ENCODE measurements at regions not wholly inside any gene's neighbourhood (a gene's known extent, or its start where the extent isn't known, plus 50 kb on each side); places are given as distances from the start of the nearest gene placed in this dataset.

DNA sequence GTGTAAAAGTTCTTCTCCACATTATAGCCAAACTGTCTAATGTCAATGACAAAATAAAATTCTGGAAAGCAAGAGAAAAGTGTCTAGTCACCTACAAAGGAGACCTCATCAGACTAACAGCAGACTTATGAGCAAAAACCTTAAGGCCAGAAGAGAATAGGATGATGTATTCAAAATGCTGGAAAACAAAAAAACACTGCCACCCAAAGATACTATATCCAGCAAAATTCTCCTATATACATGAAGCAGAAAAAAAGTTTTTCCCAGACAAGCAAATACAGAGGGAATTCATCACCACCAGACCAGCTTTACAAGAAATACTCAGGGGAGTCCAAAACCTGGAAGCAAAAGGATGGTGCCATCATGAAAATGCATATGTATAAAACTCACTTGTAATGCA, 755.6 kb upstream of the CITED2 start:
- DNase-seq (ENCODE audit: missing footprints) (no peak), ATAC-seq (no peak)
- intact Hi-C loops (cut with DNase I) = no loop called here

DNA sequence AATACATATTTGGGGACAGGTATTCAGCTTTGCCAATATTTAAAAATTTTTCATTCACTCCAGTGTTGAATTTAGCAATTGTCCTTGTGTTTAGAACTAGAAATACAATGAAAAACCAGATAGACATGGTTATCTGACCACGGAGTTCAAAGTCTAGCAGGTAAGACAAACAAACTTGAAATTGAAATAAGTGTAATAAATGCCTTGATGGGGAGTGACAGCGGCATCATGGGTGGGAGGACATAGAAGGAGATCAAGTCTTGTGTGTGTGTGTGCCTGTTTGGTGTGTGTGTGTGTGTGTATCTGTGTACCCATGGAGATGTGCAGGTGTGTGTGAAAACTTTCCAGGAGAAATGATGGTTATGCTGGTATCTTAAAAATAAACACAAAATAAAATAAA, 750.0 kb upstream of the CITED2 start:
- no peak for ATAC-seq

DNA sequence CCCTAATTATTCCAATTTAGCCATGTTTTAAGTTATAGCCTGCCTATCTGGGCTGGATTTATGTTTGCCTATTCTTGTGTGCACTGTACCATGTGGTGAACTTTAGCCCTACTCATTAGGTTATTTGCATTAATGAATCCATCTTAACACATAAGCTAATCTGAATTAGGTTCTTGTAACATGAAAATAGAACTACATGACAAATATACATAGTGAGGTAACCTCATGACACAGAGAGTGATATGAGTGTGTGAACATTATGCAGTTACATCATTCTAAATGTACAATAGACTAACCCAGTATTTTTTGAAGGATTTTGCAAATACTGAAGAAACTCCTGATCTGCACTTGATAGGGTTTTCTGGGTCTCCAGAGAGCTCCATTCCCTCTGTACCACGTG, 733.7 kb upstream of the CITED2 start:
- ATAC-seq (no peak), DNase-seq (ENCODE audit: missing footprints) (no peak)
- intact Hi-C loops (cut with DNase I) = no loop called here

More for the DNA sequence above, 750.0 kb upstream of the CITED2 start:
- no peak for DNase-seq (ENCODE audit: missing footprints)
- intact Hi-C loops (cut with DNase I) = no loop called here

DNA sequence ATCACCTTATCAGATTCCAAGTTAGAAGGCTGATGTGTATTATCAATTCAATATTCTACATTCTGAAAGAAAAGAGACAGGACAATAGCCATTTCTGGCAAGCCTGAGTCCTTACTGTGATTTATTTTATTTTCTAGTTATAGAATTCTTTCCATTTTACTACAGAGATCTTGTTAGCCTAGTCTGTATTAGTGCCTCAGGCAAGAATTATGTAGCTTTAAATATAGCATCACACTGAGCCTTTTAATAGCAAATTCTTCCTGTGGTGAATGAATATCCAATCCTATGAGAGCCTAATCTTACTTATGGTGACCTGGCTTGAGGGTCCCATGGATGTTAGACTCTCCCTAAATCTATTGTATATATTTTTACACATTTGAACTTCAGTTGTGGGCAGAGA, 732.8 kb upstream of the CITED2 start:
- no peak for DNase-seq (ENCODE audit: missing footprints)

DNA sequence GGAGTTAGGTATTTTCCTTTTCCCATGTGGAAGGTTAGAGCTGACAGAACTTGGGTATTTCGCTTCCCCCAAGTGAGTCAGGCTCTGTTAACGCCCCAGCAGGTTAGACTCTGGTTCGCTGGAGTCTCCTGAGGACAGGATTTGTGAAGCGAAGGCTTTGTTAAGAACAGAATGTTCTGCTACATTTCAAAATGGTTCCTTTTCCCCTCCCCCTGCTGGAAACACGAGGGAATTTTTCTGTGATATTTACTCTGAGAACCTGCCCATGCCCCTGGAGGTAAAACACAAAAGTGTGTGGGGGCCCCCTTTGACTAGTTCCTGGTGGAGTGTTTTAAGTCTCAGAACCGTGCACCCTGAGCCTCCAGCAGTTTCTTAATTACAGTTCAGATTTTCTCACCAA, 731.4 kb upstream of the CITED2 start:
- no peak for ATAC-seq
- intact Hi-C loops (cut with DNase I) = no loop called here
- DNase-seq (ENCODE audit: missing footprints) = no peak

More for the DNA sequence above, 732.8 kb upstream of the CITED2 start:
- no peak for ATAC-seq
- intact Hi-C loops (cut with DNase I) = no loop called here

DNA sequence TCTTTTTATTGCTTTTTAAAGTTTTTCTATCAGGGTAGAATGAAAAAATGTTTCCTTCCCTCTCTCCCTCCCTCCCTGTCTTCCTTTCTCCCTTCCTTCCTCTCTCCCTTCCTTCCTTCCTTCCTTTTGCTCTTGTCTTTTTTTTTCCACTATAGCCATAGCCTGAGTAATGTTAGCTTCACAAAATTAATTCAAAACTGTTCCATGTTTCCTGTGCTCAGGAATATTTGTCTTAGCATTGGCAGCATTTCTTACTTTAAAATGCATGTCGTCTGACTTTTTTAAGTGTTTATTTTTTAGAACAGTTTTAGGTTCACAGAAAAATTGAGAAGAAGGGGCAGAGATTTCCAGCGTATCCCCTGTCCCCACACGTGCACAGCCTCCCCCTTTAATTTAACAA, 730.8 kb upstream of the CITED2 start:
- DNase-seq (ENCODE audit: missing footprints) = no peak
- ATAC-seq = no peak
- intact Hi-C loops (cut with DNase I) = no loop called here

DNA sequence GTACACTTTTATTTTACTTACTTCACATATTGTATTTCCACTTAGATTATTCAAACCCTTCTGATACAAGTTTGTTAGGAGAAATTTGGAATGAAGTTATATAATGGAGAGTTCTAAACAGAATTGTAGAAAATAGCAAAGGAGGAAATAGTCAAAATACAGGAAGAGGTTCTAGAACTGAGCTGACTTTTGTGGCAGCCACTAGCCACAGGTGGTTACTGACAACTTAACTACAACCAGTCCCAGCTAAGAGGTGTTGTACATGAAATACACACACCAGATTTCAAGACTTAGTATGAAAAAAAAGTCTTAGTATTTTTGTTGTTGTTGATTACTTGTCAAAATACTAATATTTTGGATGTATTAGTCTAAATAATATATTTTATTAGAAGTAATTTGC, 727.4 kb upstream of the CITED2 start:
- DNase-seq (ENCODE audit: missing footprints) (no peak), ATAC-seq (no peak)
- intact Hi-C loops (cut with DNase I) = no loop called here

DNA sequence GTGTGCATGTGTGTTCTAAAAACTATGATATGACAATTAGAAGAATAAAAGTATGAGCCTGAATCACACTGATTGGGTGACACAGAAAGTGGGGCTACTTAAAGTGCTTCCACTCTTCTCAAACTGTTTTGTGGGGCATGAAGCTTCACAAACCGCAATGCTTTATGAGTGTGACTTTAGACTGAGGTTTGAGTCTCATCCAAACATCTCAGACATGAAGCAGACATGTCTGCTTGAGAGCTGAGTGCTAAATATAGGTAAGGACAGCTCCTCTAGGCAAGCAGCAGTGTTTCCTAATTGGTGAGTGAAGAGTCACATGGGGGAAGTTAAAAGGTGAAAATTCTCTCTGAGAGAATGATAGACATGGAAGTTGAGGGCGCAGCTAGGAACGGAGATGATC, 726.9 kb upstream of the CITED2 start:
- DNase-seq (ENCODE audit: missing footprints) = no peak
- ATAC-seq = peak; percentile 75
- intact Hi-C loops (cut with DNase I) = no loop called here

DNA sequence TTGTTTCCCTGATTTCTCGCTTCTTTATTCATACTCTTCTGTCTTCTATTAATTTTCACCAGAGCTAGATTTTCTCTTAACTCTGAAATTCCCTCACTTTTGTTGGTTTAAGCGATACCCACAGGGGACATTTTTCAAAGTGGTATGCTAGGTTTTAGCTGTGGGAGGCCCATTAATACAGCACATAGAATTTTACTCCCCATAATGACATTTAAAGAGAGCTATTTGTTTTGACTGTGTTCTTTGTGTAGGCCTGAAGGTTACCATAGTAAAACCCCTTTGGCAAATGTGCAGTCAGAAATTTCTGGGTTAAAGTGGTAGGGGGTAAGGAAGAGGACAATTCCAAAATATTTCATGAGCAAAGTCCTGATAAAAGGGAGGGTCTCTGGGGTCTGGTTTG, 721.1 kb upstream of the CITED2 start:
- DNase-seq (ENCODE audit: missing footprints) (no peak), ATAC-seq (no peak)
- intact Hi-C loops (cut with DNase I) = no loop called here

DNA sequence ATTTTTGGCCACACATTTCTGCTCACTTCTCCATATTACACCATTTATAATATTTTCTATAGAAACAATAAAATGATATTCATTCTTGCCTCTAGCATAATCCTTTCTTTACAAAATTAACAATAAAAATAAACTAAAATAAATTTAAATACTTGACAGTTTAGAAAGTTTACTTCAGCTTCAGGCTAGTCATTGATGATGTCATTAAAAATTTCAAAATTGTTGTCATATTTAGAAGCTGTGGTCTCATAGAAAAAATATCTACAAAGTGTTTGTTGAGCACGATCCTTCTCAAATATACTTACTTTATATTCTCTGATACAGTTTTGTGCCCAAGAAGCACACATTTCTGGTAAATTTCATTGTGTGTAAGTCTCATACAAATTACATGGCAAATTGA, 717.4 kb upstream of the CITED2 start:
- no peak for ATAC-seq
- intact Hi-C loops (cut with DNase I) = no loop called here
- DNase-seq (ENCODE audit: missing footprints) = no peak

DNA sequence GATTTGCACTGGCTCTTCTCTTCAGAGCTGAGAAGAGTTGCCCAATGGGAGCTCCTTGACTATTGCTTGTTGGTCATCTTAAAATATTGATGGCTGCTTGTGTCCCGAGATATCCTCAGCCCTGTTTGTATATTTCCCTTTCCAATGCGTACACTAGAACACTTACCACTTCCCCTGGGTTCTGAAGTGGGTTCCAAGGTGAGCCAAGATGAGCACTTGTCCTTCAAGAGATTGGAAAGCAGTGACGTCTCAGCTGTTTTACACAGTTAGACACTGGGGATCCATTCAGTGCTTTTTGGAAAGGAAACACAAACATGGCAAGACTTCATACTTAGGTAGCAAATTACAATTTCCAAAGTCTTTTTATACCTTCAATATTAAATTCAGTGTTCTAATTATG, 716.4 kb upstream of the CITED2 start:
- DNase-seq (ENCODE audit: missing footprints) = no peak
- intact Hi-C loops (cut with DNase I) = no loop called here
- no peak for ATAC-seq

DNA sequence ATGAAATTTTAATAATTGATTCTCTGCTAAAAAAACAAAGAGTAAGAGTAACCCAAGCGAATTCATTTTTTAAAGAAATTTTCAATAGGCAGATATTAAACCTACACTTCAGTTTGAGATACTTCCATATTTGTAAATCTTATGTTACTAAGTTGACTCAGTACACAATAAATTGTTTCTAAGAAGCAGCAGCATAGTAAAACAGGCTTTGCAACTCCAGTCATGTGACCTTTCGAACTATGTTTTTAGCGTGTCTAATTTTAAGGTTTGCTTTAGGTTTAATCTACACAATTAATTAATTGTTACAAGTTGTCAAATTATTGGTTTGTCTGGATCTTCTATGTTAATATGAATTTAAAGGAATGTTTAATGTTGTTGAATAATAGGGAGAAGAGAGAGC, 708.9 kb upstream of the CITED2 start:
- intact Hi-C loops (cut with DNase I) = loop anchor here (10.0 kb wide), 1 partner anchor 691 kb away; no protein-coding TSS in a partner anchor
- ATAC-seq = no peak
- DNase-seq (ENCODE audit: missing footprints) = no peak

DNA sequence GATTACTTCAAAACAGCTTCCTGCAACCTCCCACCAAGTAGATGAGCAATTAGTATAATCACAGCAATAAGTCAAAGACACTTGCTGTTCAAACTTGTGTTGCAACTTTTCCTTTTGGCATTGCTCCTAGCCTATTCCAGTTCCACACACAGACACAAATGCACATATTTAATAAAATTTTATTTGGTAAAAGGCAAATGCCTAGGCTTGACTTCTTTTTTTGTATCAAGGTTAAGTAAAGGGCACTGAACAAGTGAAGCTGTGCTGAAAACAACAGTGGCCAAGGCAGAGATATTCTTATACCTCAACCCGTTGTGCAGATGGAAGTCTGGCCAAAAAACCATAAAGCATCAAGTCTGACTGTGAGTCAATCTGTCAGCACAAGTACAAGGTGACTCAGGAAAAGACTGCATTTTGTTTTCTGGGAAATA, 708.4 kb upstream of the CITED2 start:
- no peak for ATAC-seq
- no peak for DNase-seq (ENCODE audit: missing footprints)
- intact Hi-C loops (cut with DNase I) = loop anchor here (10.0 kb wide), 1 partner anchor 692 kb away; no protein-coding TSS in a partner anchor

DNA sequence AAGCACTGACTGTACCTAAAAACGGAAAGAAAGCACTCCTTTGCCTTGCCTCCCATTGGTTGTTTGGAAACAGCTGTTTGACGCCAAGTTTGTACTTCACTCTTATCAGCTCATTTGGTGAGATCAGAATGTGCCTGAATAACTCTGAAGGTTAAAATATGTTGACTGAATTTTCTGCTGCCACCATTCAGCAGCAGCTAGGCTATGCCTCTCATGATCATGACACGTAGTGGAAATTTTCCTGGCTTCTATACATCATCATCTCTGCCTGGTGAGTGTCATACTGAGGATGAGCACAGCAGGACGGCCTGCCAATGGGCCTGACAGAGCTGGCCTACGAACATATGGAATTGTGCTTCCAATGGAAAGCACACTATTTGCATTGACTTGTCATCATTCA, 704.9 kb upstream of the CITED2 start:
- peak; percentile 59 for DNase-seq (ENCODE audit: missing footprints)
- peak; percentile 96 for ATAC-seq
- intact Hi-C loops (cut with DNase I) = loop anchor here (2.0 to 10.0 kb wide), 5 partner anchors 101 to 705 kb away; partner anchors contain the start of gene CITED2

DNA sequence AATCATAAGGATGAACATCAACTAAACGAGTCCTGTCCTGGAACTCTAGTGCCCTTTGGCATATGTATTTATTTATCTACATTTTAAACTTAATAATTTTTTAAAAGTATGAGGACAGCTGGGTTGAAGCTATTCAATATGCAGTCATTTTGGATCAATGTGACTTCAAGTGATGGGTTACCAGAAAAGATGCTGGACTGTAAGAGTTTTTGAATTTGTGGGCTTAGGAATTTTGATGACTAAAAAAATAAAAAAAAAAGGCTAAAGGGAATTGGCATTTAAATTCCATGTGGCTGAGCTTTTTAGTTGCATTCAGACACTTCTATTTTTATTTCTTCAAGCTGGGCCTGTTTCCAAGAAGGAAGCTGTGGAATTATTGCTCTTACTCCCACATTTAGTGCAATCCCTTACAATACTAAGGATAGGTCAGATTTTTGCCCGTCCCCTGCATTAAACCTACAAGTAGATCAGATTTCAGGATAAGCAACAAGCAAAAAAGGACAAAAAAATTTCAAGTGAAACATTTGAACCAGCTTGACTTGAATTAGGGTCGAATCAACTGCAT, 704.2 kb upstream of the CITED2 start:
- intact Hi-C loops (cut with DNase I) = loop anchor here (2.0 to 10.0 kb wide), 5 partner anchors 100 to 704 kb away; partner anchors contain the start of gene CITED2

DNA sequence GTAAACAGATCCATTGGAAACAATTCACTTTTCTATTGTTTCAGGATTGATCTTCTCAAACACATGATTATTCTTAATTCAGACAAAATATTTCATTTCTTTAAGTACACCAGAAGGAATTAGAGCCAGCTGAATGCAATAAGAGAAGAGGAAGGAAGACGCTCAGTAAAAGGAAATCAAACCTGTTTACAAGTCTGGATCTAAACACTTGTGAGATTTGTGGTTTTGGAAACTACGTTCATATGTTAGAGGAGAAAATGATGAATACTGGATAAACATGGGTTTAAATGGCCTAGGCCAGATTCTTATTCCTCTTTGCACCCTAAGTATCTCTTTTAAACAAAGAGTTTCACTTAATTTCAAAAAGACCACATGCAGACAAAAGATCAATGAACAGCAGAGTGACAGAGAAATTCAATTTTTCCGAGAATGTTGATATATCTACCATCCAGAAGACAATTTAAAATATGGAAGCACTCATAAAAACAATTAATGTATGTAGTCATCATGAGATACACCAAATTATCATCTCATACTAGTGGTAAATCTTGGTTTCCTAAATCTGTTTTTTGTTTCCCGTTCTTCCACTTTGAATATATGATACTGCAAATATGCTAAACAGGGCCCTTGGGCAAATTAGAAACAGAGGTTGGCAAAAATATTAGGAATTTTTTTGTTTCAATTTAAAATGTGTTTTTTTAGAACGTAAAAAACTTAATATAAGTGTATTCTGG, 703.5 kb upstream of the CITED2 start:
- DNase-seq (ENCODE audit: missing footprints) = no peak
- intact Hi-C loops (cut with DNase I) = loop anchor here (2.0 to 10.0 kb wide), 5 partner anchors 99 to 703 kb away; partner anchors contain the start of gene CITED2
- no peak for ATAC-seq

More for the DNA sequence above, 704.2 kb upstream of the CITED2 start:
- ATAC-seq (peak; percentile 57), DNase-seq (ENCODE audit: missing footprints) (no peak)

DNA sequence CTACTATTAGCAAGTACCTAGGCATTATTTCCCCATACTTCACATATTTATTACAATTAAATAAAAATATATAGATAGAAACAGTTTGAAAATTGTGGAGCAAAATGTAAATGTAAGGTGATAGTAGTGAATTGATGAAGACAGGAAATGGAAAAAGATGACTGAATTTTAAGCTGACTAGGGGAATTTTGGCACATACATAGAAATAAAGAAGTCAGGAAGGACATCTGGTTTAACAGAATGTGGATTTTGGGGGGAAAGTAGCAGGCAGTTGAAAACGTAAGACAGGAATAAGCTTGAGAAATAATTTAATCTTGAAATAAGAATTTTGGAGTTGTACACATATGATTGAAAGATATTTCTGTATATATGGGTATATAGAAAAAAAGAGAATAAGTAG, 701.7 kb upstream of the CITED2 start:
- intact Hi-C loops (cut with DNase I) = loop anchor here (10.0 kb wide), 1 partner anchor 311 kb away; no protein-coding TSS in a partner anchor
- ATAC-seq = no peak
- no peak for DNase-seq (ENCODE audit: missing footprints)

DNA sequence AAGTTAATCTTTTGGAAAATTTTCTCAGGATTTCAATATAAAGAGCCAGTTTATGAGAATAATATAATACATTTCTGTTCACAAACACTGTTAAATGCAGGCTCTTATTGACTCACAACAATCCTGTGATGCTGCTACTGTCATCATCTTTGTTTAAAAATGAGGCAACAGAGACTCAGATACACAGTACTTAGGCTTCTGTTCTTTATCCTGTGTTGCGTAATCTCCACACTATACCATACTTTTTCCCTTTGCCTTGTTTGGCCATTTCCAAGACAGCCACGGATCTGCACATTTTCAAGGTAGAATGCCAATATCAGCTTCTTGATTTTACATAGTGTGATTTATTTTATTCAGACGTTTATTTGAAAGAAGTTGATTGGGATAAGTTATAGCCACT, 699.0 kb upstream of the CITED2 start:
- ATAC-seq (no peak), DNase-seq (ENCODE audit: missing footprints) (no peak)
- intact Hi-C loops (cut with DNase I) = loop anchor here (10.0 kb wide), 1 partner anchor 309 kb away; no protein-coding TSS in a partner anchor

DNA sequence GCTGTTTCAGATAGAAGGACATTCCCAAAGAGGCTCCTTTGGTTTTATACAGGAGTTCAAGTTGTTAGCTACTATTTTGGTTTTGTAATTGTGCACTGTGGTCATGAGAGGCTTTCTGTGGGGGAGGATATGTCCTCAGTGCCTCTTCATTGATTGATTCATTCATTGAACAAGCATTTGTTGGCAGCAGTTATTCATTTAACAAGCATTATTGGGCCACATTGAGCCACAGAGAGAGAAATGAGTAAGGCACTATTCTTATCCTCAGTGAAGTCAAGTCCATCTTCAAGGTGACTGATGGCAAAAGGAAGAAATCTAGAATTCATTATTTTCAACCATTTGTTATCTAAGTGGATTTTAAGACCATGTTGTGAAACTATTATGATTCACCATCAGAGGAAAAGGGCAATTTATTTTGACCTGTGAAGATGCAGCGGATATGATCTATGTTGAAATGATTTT, 697.2 kb upstream of the CITED2 start:
- ATAC-seq = no peak
- intact Hi-C loops (cut with DNase I) = loop anchor here (10.0 kb wide), 1 partner anchor 307 kb away; no protein-coding TSS in a partner anchor
- no peak for DNase-seq (ENCODE audit: missing footprints)

DNA sequence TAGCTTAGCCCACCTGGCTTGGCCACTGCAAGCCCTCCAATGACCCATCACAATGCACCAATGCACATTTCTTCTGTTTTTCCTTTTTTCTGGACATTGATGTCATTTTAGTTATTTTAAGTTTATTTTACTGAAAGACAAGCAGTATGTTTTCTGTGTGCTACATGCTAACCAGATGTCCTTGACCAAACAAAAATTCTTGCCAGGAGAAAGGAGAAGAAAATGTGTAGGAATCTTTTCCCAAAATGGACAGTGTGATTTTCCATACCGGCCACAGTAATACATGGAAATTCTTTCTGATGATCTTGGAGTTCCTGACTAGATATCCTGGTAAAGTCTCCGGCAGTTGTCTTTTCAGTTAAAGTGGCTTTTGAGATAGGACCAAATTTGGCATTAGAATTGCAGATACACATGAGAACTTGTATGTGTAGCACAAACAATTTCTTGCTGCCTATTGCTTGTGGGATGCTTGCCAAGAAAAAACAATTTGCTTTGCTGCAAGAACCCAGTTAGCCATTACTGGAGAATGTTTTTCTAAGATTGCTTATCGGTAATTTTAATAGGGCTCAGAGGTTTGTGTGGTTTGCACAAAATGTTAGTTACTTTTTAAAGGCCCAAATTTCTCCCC, 696.5 kb upstream of the CITED2 start:
- ATAC-seq (no peak), DNase-seq (ENCODE audit: missing footprints) (no peak)
- intact Hi-C loops (cut with DNase I) = loop anchor here (10.0 kb wide), 1 partner anchor 306 kb away; no protein-coding TSS in a partner anchor
